Fibroblast of the aortic adventitia (primary cell): ENCODE measurements at regions not wholly inside any gene's neighbourhood (a gene's known extent, or its start where the extent isn't known, plus 50 kb on each side); places are given as distances from the start of the nearest gene placed in this dataset.
"Not testable (repeated sequence)": the region's sequence is repeated elsewhere in the genome, so short reads cannot be mapped to it uniquely, and the experiment has no call there.

Experiments used
- DNase-seq: peaks from one replicate; pipeline ENCODE4 v3.0.0-alpha.2; 2010; ENCODE audit warnings: low read depth
- H3K4me3 ChIP-seq: 2 replicates; pipeline ENCODE4 v1.5.1; 2011; ENCODE audit warnings: low read depth, mild to moderate bottlenecking, control low read depth, low read length, moderate library complexity
- TF ChIP-seq, protein P1 (sequence below): IDR thresholded peaks from 2 replicates; pipeline ENCODE4 v1.5.1; 2011; ENCODE audit warnings: mild to moderate bottlenecking, low read length, control low read depth, inconsistent platforms; ENCODE audit not compliant: insufficient read depth

DNA sequence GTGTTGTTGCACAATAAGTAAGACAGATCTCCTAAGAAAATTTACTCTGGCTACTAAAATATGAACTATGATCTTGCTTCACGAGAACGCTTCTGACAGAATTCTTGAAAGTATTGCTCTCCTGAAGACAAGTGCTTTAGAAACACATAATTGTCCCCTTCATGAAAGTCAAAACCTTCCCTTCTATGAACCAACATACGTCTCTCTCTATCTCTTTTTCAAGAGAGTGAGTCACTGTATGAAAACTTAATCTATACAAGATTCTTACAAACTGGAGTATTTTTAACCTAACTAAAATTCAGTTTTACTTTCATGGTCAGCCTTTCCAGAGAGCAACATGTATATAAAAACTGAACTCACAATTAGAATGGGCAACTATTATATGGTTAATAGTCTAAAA lies 688.0 kb upstream of the CTNND2 start:
- DNase-seq, result no peak

DNA sequence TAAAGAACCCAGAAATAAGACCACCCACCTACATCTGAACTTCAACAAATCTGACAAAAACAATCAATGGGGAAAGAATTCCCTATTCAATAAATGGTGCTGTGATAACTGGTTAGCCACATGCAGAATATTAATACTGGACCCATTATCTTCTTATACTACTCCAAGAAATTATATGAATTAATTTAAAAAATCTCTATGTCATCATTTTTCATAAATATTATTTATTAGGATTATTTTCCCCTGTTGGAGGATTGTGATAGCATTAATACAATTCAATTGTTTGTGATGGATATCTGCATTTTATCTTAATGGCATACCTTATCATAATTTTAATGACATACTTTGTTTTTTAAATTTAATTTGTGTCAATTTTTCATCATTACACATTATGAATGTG lies 682.2 kb upstream of the CTNND2 start:
- H3K4me3 ChIP-seq, result no peak overlapping the region
- TF ChIP-seq, protein P1, sequence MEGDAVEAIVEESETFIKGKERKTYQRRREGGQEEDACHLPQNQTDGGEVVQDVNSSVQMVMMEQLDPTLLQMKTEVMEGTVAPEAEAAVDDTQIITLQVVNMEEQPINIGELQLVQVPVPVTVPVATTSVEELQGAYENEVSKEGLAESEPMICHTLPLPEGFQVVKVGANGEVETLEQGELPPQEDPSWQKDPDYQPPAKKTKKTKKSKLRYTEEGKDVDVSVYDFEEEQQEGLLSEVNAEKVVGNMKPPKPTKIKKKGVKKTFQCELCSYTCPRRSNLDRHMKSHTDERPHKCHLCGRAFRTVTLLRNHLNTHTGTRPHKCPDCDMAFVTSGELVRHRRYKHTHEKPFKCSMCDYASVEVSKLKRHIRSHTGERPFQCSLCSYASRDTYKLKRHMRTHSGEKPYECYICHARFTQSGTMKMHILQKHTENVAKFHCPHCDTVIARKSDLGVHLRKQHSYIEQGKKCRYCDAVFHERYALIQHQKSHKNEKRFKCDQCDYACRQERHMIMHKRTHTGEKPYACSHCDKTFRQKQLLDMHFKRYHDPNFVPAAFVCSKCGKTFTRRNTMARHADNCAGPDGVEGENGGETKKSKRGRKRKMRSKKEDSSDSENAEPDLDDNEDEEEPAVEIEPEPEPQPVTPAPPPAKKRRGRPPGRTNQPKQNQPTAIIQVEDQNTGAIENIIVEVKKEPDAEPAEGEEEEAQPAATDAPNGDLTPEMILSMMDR, result no peak
- DNase-seq, result no peak

More for the DNA sequence above, 688.0 kb upstream of the CTNND2 start:
- no peak overlapping the region for H3K4me3 ChIP-seq
- TF ChIP-seq, protein P1, result no peak

DNA sequence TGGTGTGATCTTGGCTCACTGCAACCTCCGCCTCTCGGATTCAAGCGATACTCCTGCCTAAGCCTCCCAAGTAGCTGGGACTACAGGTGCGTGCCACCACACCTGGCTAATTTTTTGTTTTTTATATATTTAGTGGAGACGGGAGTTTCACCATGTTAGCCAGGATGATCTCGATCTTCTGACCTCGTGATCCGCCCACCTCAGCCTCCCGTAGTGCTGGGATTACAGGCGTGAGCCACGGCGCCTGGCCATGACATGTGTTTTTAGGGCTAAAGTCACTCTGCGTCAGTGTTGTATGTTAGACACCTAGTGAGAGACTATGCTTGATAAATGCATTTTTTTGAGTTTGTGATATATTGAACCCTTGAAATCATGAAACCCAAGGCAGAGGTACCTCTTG lies 674.6 kb upstream of the CTNND2 start:
- not testable (repeated sequence) for DNase-seq, H3K4me3 ChIP-seq

DNA sequence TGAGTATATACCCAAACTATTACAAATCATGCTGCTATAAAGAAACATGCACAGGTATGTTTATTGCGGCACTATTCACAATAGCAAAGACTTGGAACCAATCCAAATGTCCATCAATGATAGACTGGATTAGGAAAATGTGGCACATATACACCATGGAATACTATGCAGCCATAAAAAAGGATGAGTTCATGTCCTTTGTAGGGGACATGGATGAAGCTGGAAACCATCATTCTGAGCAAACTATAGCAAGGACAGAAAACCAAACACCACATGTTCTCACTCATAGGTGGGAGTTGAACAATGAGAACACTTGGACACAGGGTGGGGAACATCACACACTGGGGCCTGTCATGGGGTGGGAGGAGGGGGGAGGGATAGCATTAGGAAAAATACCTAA lies 672.7 kb upstream of the CTNND2 start:
- not testable (repeated sequence) for H3K4me3 ChIP-seq, DNase-seq

DNA sequence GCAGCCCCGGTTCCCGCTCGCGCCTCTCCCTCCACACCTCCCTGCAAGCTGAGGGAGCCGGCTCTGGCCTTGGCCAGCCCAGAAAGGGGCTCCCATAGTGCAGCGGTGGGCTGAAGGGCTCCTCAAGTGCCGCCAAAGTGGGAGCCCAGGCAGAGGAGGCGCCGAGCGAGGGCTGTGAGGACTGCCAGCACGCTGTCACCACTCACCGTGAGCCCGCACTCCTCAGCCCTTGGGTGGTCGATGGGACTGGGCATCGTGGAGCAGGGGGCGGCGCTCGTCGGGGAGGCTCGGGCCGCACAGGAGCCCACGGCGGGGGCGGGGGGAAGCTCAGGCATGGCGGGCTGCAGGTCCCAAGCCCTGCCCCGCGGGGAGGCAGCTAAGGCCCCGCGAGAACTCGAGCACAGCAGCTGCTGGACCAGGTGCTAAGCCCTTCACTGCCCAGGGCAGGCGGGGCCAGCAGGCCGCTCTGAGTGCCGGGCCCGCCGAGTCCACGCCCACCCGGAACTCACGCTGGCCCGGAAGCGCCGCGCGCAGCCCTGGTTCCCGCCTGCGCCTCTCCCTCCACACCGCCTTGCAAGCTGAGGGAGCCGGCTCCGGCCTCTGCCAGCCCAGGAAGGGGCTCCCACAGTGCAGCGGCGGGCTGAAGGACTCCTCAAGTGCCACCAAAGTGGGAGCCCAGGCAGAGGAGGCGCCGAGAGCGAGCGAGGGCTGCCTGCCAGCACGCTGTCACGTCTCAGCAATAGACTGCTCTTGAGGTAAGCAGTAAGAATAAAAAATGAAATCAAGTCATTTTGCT lies 670.2 kb upstream of the CTNND2 start:
- not testable (repeated sequence) for DNase-seq, H3K4me3 ChIP-seq

DNA sequence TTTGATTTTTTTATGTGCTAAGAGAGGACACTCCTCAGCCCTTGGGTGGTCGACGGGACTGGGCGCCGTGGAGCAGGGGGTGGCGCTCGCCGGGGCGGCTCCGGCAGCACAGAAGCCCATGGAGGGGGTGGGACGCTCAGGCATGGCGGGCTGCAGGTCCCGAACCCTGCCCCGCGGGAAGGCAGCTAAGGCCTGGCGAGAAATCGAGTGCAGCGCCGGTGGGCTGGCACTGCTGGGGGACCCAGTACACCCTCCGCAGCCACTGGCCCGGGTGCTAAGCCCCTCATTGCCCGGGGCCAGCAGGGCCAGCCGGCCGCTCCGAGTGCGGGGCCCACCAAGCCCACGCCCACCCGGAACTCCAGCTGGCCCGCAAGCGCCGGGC lies 669.7 kb upstream of the CTNND2 start:
- H3K4me3 ChIP-seq, DNase-seq: not testable (repeated sequence)

DNA sequence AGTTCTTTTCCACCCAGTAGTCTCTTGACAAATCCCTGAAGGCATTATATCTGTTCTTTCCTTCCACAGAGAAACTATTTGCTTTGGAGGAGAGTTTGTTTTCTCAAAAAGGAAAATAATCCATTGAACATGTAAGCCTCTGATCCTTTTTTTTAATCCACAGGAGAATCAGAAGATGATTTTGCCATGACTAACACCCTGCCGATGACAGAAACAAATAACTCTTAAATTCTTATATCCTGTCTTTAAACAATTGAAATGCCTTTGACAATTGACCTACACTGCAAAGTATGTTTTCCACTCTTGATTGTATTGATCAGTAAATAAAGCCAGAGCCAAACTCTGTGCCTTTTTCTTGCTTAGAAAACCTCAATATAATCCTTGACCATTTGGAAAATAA lies 666.4 kb upstream of the CTNND2 start:
- DNase-seq, result no peak
- TF ChIP-seq, protein P1, result no peak
- H3K4me3 ChIP-seq, result no peak overlapping the region

DNA sequence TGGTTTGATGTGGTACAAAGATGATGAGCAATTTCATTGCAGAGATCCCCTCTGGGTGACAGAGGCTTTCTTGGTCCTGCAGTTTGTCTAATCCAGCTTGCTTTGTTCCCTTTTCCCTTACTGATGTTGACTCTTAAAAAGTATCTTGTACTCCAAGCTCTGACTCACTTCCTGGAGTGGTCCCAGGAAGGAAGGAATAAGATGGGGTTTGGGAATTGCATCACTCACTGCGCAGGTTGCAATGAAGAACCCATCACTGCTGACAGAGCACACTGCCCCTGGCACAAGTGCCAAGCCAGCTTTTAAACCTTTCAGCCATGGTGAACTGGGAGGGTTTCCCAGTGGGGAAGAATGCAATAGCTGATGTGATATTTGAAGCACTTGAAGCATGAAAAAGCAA lies 662.2 kb upstream of the CTNND2 start:
- TF ChIP-seq, protein P1, result no peak
- H3K4me3 ChIP-seq, result no peak overlapping the region
- DNase-seq, result no peak

DNA sequence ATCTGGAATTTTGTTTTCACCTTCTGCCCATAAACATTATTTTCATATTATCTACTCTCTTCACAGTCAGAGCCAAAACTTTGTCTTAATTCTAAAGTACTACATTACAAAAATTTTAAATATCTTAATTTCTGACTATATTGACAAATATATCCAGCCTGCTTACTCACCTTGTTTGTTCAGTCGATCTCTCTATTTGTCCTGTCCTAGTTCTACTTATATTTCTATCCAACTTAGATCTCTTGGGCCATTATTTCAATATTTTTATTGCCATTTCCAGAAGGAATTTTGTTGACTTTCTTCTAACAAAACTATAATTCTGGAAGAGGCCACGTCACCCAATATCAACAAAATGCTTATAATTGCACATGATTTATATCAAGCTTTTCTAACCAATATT lies 652.8 kb upstream of the CTNND2 start:
- TF ChIP-seq, protein P1, result no peak
- no peak for DNase-seq
- no peak overlapping the region for H3K4me3 ChIP-seq
